Testis (tissue), 2 donors: ENCODE measurements at regions not wholly inside any gene's neighbourhood (a gene's known extent, or its start where the extent isn't known, plus 50 kb on each side); places are given as distances from the start of the nearest gene placed in this dataset.

ENCODE experiments used
- DNase-seq: peaks from one replicate; pipeline ENCODE4 v3.0.0-alpha.2; 2019
- H3K27ac ChIP-seq, 2 donors: fragments of 200-600 bp; sonication (generic); one replicate each; pipeline ENCODE4 v1.5.1; 2019
- H3K27me3 ChIP-seq: fragments of 200-600 bp; sonication (generic); one replicate; pipeline ENCODE4 v1.5.1; 2019
- H3K36me3 ChIP-seq: fragments of 200-600 bp; sonication (generic); one replicate; pipeline ENCODE4 v1.5.1; 2017; ENCODE audit warnings: low read depth; ENCODE audit errors: missing control alignments
- H3K4me1 ChIP-seq: fragments of 200-600 bp; sonication (generic); one replicate; pipeline ENCODE4 v1.5.1; 2019
- H3K4me3 ChIP-seq, 2 donors: fragments of 200-600 bp; sonication (generic); one replicate each; pipeline ENCODE4 v1.5.1; 2017 to 2019
- H3K9me3 ChIP-seq: fragments of 200-600 bp; sonication (generic); one replicate; pipeline ENCODE4 v1.5.1; 2017
- POLR2A ChIP-seq: fragments of 450-650 bp; IDR thresholded peaks from one replicate; pipeline ENCODE4 v1.6.1; 2017; ENCODE audit warnings: antibody characterized with exemption, mild to moderate bottlenecking, moderate library complexity
- WGBS, 2 donors: methylation state at CpG; one replicate each; pipeline ENCODE4 v1.1.5; 2018; 5-methylcytosine and 5-hydroxymethylcytosine counted together
- intact Hi-C: fragments of 100-400 bp; cut with DNase I; formaldehyde crosslinking; loops from one replicate; pipeline ENCODE4 v1.15.1; 2023; ENCODE audit warnings: low total_unique reads
- TF ChIP-seq, protein P1 (sequence below), 3 experiments: fragments of 450-650 bp in 2 of 3; fragments of 200-600 bp in 1 of 3; sonication (generic) in 1 of 3; IDR thresholded peaks; one replicate each; pipeline ENCODE4 v1.5.1; 2016 to 2019; ENCODE audit warnings: antibody characterized with exemption in 3 of 3, mild to moderate bottlenecking in 2 of 3, moderate library complexity in 1 of 3

DNA sequence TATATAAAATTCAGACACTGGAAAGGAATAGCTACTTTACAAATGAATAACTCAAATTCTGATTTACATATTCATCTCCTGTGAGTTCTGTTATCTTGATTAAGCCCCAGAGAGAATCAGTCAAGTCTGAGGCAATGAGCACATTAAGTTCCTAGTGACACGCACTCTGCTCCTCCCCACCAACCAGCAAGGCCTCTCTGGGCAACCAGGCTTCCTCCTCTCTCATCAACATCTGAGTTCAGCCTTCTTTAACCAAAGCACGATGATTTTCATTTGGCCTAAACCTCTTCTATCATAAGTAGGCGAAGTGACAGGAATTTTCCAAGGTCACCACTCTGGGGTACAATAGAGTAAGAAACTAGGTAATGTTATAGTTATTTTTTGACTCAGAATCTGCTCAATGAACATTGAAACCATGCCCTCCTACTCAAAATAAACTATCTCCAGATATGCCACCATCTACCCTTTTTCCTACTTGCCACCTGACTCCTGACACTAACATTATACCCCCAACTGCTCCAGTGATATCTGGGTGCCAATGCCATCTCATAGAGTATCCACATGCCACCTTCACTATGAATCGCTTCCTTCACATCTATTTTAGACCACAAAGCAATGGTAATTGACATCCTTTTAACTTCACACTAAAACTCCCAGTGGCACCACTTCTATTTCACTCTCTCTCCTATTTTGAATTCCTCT lies 114.8 kb downstream of the FAM76B start:
- Histone ChIP-seq H3K27ac (no peak overlapping the region), H3K4me3 (no peak overlapping the region), H3K9me3 (no peaks in the 10 kb centered on the region), H3K36me3 (no peaks in the 10 kb centered on the region), H3K27me3 (no peaks in the 10 kb centered on the region), H3K4me1 (no peaks in the 10 kb centered on the region)
- WGBS, 2 donors = 74 to 83% methylated on average over 4 of the region's 4 CpGs
- TF ChIP-seq, protein P1, sequence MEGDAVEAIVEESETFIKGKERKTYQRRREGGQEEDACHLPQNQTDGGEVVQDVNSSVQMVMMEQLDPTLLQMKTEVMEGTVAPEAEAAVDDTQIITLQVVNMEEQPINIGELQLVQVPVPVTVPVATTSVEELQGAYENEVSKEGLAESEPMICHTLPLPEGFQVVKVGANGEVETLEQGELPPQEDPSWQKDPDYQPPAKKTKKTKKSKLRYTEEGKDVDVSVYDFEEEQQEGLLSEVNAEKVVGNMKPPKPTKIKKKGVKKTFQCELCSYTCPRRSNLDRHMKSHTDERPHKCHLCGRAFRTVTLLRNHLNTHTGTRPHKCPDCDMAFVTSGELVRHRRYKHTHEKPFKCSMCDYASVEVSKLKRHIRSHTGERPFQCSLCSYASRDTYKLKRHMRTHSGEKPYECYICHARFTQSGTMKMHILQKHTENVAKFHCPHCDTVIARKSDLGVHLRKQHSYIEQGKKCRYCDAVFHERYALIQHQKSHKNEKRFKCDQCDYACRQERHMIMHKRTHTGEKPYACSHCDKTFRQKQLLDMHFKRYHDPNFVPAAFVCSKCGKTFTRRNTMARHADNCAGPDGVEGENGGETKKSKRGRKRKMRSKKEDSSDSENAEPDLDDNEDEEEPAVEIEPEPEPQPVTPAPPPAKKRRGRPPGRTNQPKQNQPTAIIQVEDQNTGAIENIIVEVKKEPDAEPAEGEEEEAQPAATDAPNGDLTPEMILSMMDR (IDR thresholded peaks at IDR 0.05) = no peak
- no peak for TF ChIP-seq POLR2A
- intact Hi-C loops = no loop called here
- DNase-seq = no peak

DNA sequence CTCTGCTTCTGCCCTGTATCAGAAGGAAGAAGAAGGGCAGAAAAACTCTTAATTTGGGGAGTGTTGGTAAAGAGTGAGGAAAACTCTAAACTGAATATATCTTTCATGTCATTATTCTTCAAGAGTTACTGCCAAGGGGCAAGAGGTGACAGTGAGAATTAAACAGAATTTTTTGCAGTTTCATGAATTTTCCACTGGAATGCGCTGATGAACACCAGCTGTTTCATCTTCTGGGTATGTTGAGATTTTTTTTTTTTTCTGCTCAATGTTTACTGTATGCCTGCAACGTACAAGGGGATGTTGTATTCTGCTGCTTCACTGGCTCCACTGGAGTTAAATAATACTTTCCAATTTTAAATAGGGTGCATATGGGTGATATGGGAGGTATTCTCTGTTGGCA lies 117.8 kb downstream of the FAM76B start:
- no peak for DNase-seq
- Histone ChIP-seq H3K27ac (no peak overlapping the region), H3K27me3 (no peaks in the 10 kb centered on the region), H3K9me3 (no peaks in the 10 kb centered on the region), H3K4me3 (no peak overlapping the region), H3K4me1 (no peaks in the 10 kb centered on the region), H3K36me3 (no peaks in the 10 kb centered on the region)
- TF ChIP-seq, protein P1 (IDR thresholded peaks at IDR 0.05) = no peak
- TF ChIP-seq POLR2A = no peak
- intact Hi-C loops = no loop called here
- 20 to 25% methylated on average over 2 of the region's 2 CpGs for WGBS, 2 donors

DNA sequence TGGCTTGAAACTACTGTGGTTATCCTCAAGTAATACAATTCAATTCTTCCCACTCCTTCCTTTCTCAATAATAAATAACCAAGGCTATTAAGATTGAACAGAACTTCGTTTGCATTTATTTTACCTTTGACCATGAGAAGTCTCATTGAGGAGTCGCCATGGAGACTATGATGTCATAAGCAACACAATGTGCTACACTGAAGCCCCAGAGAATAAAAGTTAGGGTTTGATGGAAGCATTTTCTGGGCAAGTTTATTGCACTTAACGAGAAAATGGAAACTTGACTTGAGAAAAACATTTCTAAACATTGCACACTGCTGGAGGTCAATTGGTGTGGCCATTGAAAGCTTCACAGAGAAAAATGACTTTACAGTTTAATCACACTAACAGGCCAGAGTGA lies 121.5 kb downstream of the FAM76B start:
- 56 to 67% methylated on average over 3 of the region's 3 CpGs for whole genome bisulfite sequencing, 2 donors
- peak; percentile 17 for DNase-seq
- Histone ChIP-seq H3K36me3 (no peaks in the 10 kb centered on the region), H3K27ac (no peak overlapping the region), H3K4me1 (no peaks in the 10 kb centered on the region), H3K27me3 (no peaks in the 10 kb centered on the region), H3K9me3 (no peaks in the 10 kb centered on the region), H3K4me3 (no peak overlapping the region)
- intact Hi-C loops = no loop called here
- TF ChIP-seq POLR2A = no peak
- TF ChIP-seq, protein P1 (IDR thresholded peaks at IDR 0.05) = no peak

DNA sequence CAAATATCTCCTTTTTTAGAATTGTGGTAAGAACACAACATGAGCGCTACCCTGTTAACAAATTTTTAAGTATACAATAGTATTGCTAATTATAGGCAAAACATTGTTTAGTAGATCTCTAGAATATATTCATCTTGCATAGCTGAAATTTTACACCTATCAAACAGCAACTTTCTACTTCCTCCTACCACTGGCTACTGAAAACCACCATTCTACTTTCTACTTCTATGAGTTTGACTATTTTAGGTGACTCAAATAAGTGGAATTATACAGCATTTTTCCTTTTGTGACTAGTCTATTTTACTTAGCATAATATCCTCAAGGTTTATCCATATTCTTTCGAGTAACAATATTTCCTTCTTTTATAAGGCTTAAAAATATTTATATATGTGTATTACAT lies 128.4 kb downstream of the FAM76B start:
- no peak overlapping the region for H3K4me3 ChIP-seq
- WGBS, 2 donors = 91 to 92% methylated on average over 2 of the region's 2 CpGs

More for the DNA sequence above, 128.4 kb downstream of the FAM76B start:
- Histone ChIP-seq H3K27ac (no peak overlapping the region), H3K4me1 (no peaks in the 10 kb centered on the region), H3K36me3 (no peaks in the 10 kb centered on the region), H3K9me3 (no peaks in the 10 kb centered on the region), H3K27me3 (no peaks in the 10 kb centered on the region)
- DNase-seq = no peak
- no peak for TF ChIP-seq POLR2A
- TF ChIP-seq, protein P1 (IDR thresholded peaks at IDR 0.05) = no peak
- intact Hi-C loops = no loop called here
